Liver (tissue), 8 donors: ENCODE measurements at regions not wholly inside any gene's neighbourhood (a gene's known extent, or its start where the extent isn't known, plus 50 kb on each side); places are given as distances from the start of the nearest gene placed in this dataset.

Source experiments
- DNase-seq: peaks from one replicate; pipeline ENCODE4 v3.0.0-alpha.2; 2017; ENCODE audit warnings: low spot score
- H3K27ac ChIP-seq, 2 donors: one replicate each; pipeline ENCODE4 v1.7.0; 2013; ENCODE audit warnings: inconsistent platforms in 2 of 2, low read length in 2 of 2, control low read depth in 1 of 2, low read depth in 1 of 2, mild to moderate bottlenecking in 1 of 2
- H3K27me3 ChIP-seq, 4 donors: one replicate each; pipeline versions ENCODE4 v1.6.1 to v1.7.0; 2013; ENCODE audit warnings: low read length in 3 of 4, inconsistent platforms in 1 of 4, mild to moderate bottlenecking in 1 of 4, moderate library complexity in 1 of 4; ENCODE audit not compliant: control insufficient read depth in 4 of 4, insufficient read depth in 4 of 4
- H3K36me3 ChIP-seq, 4 donors: one replicate each; pipeline versions ENCODE4 v1.6.1 to v1.7.0; 2013; ENCODE audit warnings: low read length in 3 of 4, mild to moderate bottlenecking in 3 of 4, low read depth in 1 of 4, moderate library complexity in 1 of 4; ENCODE audit not compliant: control insufficient read depth in 4 of 4, insufficient read depth in 3 of 4
- H3K4me1 ChIP-seq, 4 donors: one replicate each; pipeline versions ENCODE4 v1.6.1 to v1.7.0; 2013; ENCODE audit warnings: low read length in 3 of 4, mild to moderate bottlenecking in 3 of 4, moderate library complexity in 1 of 4; ENCODE audit not compliant: control insufficient read depth in 4 of 4, insufficient read depth in 4 of 4
- H3K4me3 ChIP-seq, 3 donors: one replicate each; pipeline versions ENCODE4 v1.6.1 to v1.7.0; 2013; ENCODE audit warnings: low read length in 3 of 3, control low read depth in 1 of 3, low read depth in 1 of 3, mild to moderate bottlenecking in 1 of 3
- H3K9ac ChIP-seq, 2 donors: one replicate each; pipeline ENCODE4 v1.7.0; 2013; ENCODE audit warnings: low read length in 2 of 2, mild to moderate bottlenecking in 2 of 2, moderate library complexity in 2 of 2, control low read depth in 1 of 2, low read depth in 1 of 2
- H3K9me3 ChIP-seq, 4 donors: one replicate each; pipeline versions ENCODE4 v1.6.1 to v1.7.0; 2013; ENCODE audit warnings: low read length in 3 of 4; ENCODE audit not compliant: control insufficient read depth in 4 of 4
- EGR1 ChIP-seq, 2 donors: IDR thresholded peaks; 2 replicates each; pipeline ENCODE4 v1.6.1; 2016 to 2018; ENCODE audit warnings: antibody characterized with exemption in 2 of 2, low read depth in 2 of 2
- FOXA1 ChIP-seq: IDR thresholded peaks from 2 replicates; pipeline ENCODE4 v1.6.1; 2016; ENCODE audit warnings: antibody characterized with exemption
- FOXA2 ChIP-seq: IDR thresholded peaks from 2 replicates; pipeline ENCODE4 v1.6.1; 2016; ENCODE audit warnings: antibody characterized with exemption
- GABPA ChIP-seq, 2 donors: IDR thresholded peaks in 1 of 2; conservative IDR thresholded peaks in 1 of 2; 2 replicates each; pipeline ENCODE4 v1.6.1; 2016; ENCODE audit warnings: antibody characterized with exemption in 2 of 2, mild to moderate bottlenecking in 1 of 2, moderate library complexity in 1 of 2
- HNF4A ChIP-seq, 2 donors: conservative IDR thresholded peaks; 2 replicates each; pipeline ENCODE4 v1.6.1; 2016; ENCODE audit warnings: antibody characterized with exemption in 2 of 2, mild to moderate bottlenecking in 2 of 2
- HNF4G ChIP-seq: IDR thresholded peaks from 2 replicates; pipeline ENCODE4 v1.6.1; 2016; ENCODE audit warnings: antibody characterized with exemption
- JUND ChIP-seq, 2 donors: IDR thresholded peaks; 2 replicates each; pipeline ENCODE4 v1.6.1; 2016; ENCODE audit warnings: antibody characterized with exemption in 2 of 2
- NR2F2 ChIP-seq: IDR thresholded peaks from 2 replicates; pipeline ENCODE4 v1.6.1; 2016; ENCODE audit warnings: antibody characterized with exemption
- RAD21 ChIP-seq, 2 donors: IDR thresholded peaks; 2 replicates each; pipeline ENCODE4 v1.6.1; 2016; ENCODE audit warnings: antibody characterized with exemption in 2 of 2, mild to moderate bottlenecking in 2 of 2
- RXRA ChIP-seq, 2 donors: IDR thresholded peaks; 2 replicates each; pipeline ENCODE4 v1.6.1; 2017 to 2018; ENCODE audit warnings: antibody characterized with exemption in 2 of 2, mild to moderate bottlenecking in 1 of 2
- SP1 ChIP-seq: IDR thresholded peaks from 2 replicates; pipeline ENCODE4 v1.6.1; 2018; ENCODE audit warnings: antibody characterized with exemption, mild to moderate bottlenecking
- TAF1 ChIP-seq: conservative IDR thresholded peaks from 2 replicates; pipeline ENCODE4 v1.6.1; 2016; ENCODE audit warnings: antibody characterized with exemption, mild to moderate bottlenecking
- YY1 ChIP-seq: IDR thresholded peaks from 2 replicates; pipeline ENCODE4 v1.6.1; 2016; ENCODE audit warnings: antibody characterized with exemption, mild to moderate bottlenecking
- WGBS: extraction: QIAGEN DNeasy Blood & Tissue Kit; methylation state at CpG from one replicate; pipeline ENCODE4 v1.1.7; 2013; 5-methylcytosine and 5-hydroxymethylcytosine counted together
- TF ChIP-seq, protein P1 (sequence below): IDR thresholded peaks from 2 replicates; pipeline ENCODE4 v1.6.1; 2016; ENCODE audit warnings: antibody characterized with exemption
- TF ChIP-seq, protein P2 (sequence below): IDR thresholded peaks from 2 replicates; pipeline ENCODE4 v1.6.1; 2016; ENCODE audit warnings: antibody characterized with exemption, mild to moderate bottlenecking
- TF ChIP-seq, protein P3 (sequence below): fragments of 150-350 bp; IDR thresholded peaks from 2 replicates; pipeline ENCODE4 v1.5.1; 2017; ENCODE audit warnings: improper control_type of control experiment, low read depth, low read length; ENCODE audit not compliant: missing input control
- TF ChIP-seq, protein P4 (sequence below): IDR thresholded peaks from 2 replicates; pipeline ENCODE4 v1.6.1; 2016; ENCODE audit warnings: antibody characterized with exemption
- TF ChIP-seq, protein P5 (sequence below): IDR thresholded peaks from 2 replicates; pipeline ENCODE4 v1.6.1; 2016; ENCODE audit warnings: antibody characterized with exemption
- donor health status: healthy.
- donor health status: healthy.
- donor health status: healthy.
- donor health status: healthy.
- donor health status: healthy.

DNA sequence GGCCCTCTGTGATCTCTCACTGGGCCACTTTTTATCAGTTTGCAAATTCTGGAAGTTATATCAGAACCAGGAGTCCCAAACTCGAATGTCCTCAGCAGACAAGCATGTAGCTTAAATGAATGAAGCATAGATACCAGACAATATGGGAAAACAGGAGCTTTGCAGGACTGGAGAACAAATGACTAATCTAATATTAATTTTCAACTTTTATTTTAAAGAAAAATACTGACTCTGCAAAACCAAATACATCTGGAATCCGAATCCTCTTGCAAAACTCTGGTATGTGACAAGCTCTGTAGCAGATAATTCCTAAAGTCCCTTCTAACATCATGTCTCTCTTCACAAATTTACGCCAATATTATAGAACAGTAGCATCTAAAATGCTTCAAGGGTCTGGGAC is 427.4 kb downstream of the TTLL7 start:
- H3K4me3 ChIP-seq, result no peak overlapping the region
- WGBS, result 88% methylated on average over 3 of the region's 3 CpGs

DNA sequence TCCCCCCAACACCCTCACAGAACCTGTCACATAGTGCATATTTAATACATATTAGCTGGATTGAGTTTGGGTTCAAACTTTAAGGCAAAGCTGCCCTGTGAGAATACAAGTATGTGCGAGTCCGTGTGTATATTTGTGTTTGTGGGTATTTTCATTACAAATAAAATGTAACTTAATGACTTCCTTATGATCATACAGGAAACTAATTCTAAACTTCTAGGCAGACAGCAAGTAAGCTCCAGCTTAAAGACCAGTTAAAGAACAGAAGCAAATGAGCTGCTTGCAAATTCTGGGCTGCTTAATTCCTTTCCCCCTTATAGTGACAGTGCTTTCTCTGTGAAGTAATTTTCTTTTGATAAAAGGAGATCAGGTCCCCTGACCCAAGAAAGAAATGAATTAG is 437.6 kb downstream of the TTLL7 start:
- no peaks in the 10 kb centered on the region for H3K4me1 ChIP-seq
- H3K27me3 ChIP-seq, result no peaks in the 10 kb centered on the region
- H3K9me3 ChIP-seq, result no peaks in the 10 kb centered on the region
- 95% methylated on average over 2 of the region's 2 CpGs for WGBS
- no peak overlapping the region for H3K9ac ChIP-seq
- TF ChIP-seq RXRA (IDR thresholded peaks at IDR 0.05) (no peak), FOXA2 (no peak), SP1 (no peak), TAF1 (no peak), HNF4G (no peak), RAD21 (IDR thresholded peaks at IDR 0.05) (no peak), GABPA (IDR thresholded peaks at IDR 0.05 in 1 of 2, conservative IDR thresholded peaks at IDR 0.05 in 1 of 2) (no peak), NR2F2 (no peak), YY1 (no peak), FOXA1 (no peak), EGR1 (IDR thresholded peaks at IDR 0.05; ENCODE audit: low read depth in 2 of 2) (no peak)
- TF ChIP-seq, protein P1, sequence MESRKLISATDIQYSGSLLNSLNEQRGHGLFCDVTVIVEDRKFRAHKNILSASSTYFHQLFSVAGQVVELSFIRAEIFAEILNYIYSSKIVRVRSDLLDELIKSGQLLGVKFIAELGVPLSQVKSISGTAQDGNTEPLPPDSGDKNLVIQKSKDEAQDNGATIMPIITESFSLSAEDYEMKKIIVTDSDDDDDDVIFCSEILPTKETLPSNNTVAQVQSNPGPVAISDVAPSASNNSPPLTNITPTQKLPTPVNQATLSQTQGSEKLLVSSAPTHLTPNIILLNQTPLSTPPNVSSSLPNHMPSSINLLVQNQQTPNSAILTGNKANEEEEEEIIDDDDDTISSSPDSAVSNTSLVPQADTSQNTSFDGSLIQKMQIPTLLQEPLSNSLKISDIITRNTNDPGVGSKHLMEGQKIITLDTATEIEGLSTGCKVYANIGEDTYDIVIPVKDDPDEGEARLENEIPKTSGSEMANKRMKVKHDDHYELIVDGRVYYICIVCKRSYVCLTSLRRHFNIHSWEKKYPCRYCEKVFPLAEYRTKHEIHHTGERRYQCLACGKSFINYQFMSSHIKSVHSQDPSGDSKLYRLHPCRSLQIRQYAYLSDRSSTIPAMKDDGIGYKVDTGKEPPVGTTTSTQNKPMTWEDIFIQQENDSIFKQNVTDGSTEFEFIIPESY, result no peak
- TF ChIP-seq, protein P2, sequence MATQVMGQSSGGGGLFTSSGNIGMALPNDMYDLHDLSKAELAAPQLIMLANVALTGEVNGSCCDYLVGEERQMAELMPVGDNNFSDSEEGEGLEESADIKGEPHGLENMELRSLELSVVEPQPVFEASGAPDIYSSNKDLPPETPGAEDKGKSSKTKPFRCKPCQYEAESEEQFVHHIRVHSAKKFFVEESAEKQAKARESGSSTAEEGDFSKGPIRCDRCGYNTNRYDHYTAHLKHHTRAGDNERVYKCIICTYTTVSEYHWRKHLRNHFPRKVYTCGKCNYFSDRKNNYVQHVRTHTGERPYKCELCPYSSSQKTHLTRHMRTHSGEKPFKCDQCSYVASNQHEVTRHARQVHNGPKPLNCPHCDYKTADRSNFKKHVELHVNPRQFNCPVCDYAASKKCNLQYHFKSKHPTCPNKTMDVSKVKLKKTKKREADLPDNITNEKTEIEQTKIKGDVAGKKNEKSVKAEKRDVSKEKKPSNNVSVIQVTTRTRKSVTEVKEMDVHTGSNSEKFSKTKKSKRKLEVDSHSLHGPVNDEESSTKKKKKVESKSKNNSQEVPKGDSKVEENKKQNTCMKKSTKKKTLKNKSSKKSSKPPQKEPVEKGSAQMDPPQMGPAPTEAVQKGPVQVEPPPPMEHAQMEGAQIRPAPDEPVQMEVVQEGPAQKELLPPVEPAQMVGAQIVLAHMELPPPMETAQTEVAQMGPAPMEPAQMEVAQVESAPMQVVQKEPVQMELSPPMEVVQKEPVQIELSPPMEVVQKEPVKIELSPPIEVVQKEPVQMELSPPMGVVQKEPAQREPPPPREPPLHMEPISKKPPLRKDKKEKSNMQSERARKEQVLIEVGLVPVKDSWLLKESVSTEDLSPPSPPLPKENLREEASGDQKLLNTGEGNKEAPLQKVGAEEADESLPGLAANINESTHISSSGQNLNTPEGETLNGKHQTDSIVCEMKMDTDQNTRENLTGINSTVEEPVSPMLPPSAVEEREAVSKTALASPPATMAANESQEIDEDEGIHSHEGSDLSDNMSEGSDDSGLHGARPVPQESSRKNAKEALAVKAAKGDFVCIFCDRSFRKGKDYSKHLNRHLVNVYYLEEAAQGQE, result no peak
- TF ChIP-seq, protein P3, sequence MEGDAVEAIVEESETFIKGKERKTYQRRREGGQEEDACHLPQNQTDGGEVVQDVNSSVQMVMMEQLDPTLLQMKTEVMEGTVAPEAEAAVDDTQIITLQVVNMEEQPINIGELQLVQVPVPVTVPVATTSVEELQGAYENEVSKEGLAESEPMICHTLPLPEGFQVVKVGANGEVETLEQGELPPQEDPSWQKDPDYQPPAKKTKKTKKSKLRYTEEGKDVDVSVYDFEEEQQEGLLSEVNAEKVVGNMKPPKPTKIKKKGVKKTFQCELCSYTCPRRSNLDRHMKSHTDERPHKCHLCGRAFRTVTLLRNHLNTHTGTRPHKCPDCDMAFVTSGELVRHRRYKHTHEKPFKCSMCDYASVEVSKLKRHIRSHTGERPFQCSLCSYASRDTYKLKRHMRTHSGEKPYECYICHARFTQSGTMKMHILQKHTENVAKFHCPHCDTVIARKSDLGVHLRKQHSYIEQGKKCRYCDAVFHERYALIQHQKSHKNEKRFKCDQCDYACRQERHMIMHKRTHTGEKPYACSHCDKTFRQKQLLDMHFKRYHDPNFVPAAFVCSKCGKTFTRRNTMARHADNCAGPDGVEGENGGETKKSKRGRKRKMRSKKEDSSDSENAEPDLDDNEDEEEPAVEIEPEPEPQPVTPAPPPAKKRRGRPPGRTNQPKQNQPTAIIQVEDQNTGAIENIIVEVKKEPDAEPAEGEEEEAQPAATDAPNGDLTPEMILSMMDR, result no peak
- TF ChIP-seq, protein P4, sequence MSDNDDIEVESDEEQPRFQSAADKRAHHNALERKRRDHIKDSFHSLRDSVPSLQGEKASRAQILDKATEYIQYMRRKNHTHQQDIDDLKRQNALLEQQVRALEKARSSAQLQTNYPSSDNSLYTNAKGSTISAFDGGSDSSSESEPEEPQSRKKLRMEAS, result no peak
- H3K27ac ChIP-seq, result no peak overlapping the region
- no peak overlapping the region for H3K4me3 ChIP-seq
- H3K36me3 ChIP-seq, result no peaks in the 10 kb centered on the region
- DNase-seq, result no peak

More for the DNA sequence above, 427.4 kb downstream of the TTLL7 start:
- Histone ChIP-seq H3K9me3 (no peaks in the 10 kb centered on the region), H3K27ac (no peak overlapping the region), H3K36me3 (no peaks in the 10 kb centered on the region), H3K4me1 (no peaks in the 10 kb centered on the region), H3K9ac (no peak overlapping the region), H3K27me3 (no peaks in the 10 kb centered on the region)
- TF ChIP-seq HNF4A (conservative IDR thresholded peaks at IDR 0.05), result no peak
- no peak for TF ChIP-seq FOXA1
- no peak for TF ChIP-seq JUND (IDR thresholded peaks at IDR 0.05)
- TF ChIP-seq YY1, result no peak
- no peak for TF ChIP-seq GABPA (IDR thresholded peaks at IDR 0.05 in 1 of 2, conservative IDR thresholded peaks at IDR 0.05 in 1 of 2)
- TF ChIP-seq, protein P4, result no peak
- no peak for TF ChIP-seq SP1
- TF ChIP-seq, protein P5, sequence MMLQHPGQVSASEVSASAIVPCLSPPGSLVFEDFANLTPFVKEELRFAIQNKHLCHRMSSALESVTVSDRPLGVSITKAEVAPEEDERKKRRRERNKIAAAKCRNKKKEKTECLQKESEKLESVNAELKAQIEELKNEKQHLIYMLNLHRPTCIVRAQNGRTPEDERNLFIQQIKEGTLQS, result no peak
- no peak for TF ChIP-seq RAD21 (IDR thresholded peaks at IDR 0.05)
- DNase-seq, result no peak
